MCF 10A (cell line): ENCODE measurements at regions not wholly inside any gene's neighbourhood (a gene's known extent, or its start where the extent isn't known, plus 50 kb on each side); places are given as distances from the start of the nearest gene placed in this dataset.

ENCODE experiments used
- BruUV-seq: library from RNA; stranded (reverse); fragments of 400-500 nt; replicated peaks from 2 replicates; lab custom pipeline; 2021; lab: Mats Ljungman, UMichigan
- CTCF ChIA-PET: fragments of 300-600 bp; sonication (Branson Sonifier 250); formaldehyde crosslinking; extraction: SDS; loops from one replicate; lab custom pipeline; 2021; ENCODE audit warnings: antibody characterized with exemption, inconsistent platforms; lab: Yijun Ruan, JAX
- POLR2A ChIA-PET: fragments of 300-600, 350-650 bp; sonication (Branson Sonifier 250); formaldehyde crosslinking; extraction: SDS; loops from one replicate; lab custom pipeline; 2020; ENCODE audit warnings: antibody characterized with exemption, inconsistent platforms; lab: Yijun Ruan, JAX
- DNase-seq: peaks from one replicate; pipeline ENCODE4 v3.0.0-alpha.2; 2018; ENCODE audit not compliant: unreplicated experiment
- H3K27ac Mint-ChIP-seq: one replicate; pipeline ENCODE4 v1.8.0; 2022; ENCODE audit warnings: mild to moderate bottlenecking, low read depth, mixed read lengths; ENCODE audit not compliant: unreplicated experiment
- H3K27me3 Mint-ChIP-seq: one replicate; pipeline ENCODE4 v1.8.0; 2022; ENCODE audit warnings: mixed read lengths; ENCODE audit not compliant: insufficient read depth, unreplicated experiment
- H3K36me3 Mint-ChIP-seq: one replicate; pipeline ENCODE4 v1.8.0; 2022; ENCODE audit warnings: mild to moderate bottlenecking, moderate library complexity, mixed read lengths; ENCODE audit not compliant: insufficient read depth, unreplicated experiment
- H3K4me1 Mint-ChIP-seq: one replicate; pipeline ENCODE4 v1.8.0; 2022; ENCODE audit warnings: mixed read lengths; ENCODE audit not compliant: insufficient read depth, unreplicated experiment
- H3K4me3 Mint-ChIP-seq: one replicate; pipeline ENCODE4 v1.8.0; 2022; ENCODE audit warnings: mild to moderate bottlenecking, moderate library complexity, mixed read lengths; ENCODE audit not compliant: unreplicated experiment
- H3K9me3 Mint-ChIP-seq: one replicate; pipeline ENCODE4 v1.8.0; 2022; ENCODE audit warnings: mixed read lengths; ENCODE audit not compliant: unreplicated experiment
- intact Hi-C: fragments of 100-400 bp; cut with micrococcal nuclease; formaldehyde crosslinking; loops from 2 replicates; pipeline ENCODE4 v1.14.1; 2022
- TF ChIP-seq, protein P1 (sequence below): fragments of 200-600 bp; IDR thresholded peaks from one replicate; pipeline ENCODE4 v1.8.0; 2022; ENCODE audit warnings: antibody characterized with exemption, mild to moderate bottlenecking; ENCODE audit not compliant: unreplicated experiment

DNA sequence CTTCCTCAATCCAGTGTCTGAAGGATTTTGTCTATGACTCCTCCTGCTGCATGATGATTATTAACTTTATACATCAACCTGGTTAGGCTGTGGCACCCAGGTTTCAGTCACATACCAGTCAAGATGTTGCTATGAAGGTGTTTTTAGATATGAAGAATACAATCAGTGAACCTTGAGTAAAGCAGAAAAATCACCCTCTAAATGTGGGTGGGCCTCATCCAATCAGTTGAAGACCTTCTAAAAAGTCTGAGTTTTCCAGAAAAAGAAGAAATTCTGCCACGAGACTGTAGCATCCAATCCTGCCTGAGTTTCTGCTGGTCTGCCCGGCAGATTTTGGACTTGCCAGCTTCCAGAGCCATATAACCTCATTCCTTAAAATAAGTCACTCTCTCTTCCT, 126.1 kb upstream of the FRMD4A start:
- Mint-ChIP-seq H3K4me3 (no peak overlapping the region), H3K27ac (no peak overlapping the region), H3K4me1 (no peaks in the 10 kb centered on the region), H3K36me3 (no peaks in the 10 kb centered on the region), H3K27me3 (no peaks in the 10 kb centered on the region), H3K9me3 (peaks cover 7% of the 10 kb centered on the region)
- BruUV-seq, result no TSS peak
- POLR2A ChIA-PET, result no interaction called here
- CTCF ChIA-PET, result interaction anchor here (0.6 to 0.7 kb wide), 3 partner anchors 152 to 1089 kb away, joined by 3 to 5 read pairs (median 4); no protein-coding TSS in a partner anchor
- DNase-seq, result no peak
- intact Hi-C loops, result no loop called here
- TF ChIP-seq, protein P1, sequence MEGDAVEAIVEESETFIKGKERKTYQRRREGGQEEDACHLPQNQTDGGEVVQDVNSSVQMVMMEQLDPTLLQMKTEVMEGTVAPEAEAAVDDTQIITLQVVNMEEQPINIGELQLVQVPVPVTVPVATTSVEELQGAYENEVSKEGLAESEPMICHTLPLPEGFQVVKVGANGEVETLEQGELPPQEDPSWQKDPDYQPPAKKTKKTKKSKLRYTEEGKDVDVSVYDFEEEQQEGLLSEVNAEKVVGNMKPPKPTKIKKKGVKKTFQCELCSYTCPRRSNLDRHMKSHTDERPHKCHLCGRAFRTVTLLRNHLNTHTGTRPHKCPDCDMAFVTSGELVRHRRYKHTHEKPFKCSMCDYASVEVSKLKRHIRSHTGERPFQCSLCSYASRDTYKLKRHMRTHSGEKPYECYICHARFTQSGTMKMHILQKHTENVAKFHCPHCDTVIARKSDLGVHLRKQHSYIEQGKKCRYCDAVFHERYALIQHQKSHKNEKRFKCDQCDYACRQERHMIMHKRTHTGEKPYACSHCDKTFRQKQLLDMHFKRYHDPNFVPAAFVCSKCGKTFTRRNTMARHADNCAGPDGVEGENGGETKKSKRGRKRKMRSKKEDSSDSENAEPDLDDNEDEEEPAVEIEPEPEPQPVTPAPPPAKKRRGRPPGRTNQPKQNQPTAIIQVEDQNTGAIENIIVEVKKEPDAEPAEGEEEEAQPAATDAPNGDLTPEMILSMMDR, result no peak

DNA sequence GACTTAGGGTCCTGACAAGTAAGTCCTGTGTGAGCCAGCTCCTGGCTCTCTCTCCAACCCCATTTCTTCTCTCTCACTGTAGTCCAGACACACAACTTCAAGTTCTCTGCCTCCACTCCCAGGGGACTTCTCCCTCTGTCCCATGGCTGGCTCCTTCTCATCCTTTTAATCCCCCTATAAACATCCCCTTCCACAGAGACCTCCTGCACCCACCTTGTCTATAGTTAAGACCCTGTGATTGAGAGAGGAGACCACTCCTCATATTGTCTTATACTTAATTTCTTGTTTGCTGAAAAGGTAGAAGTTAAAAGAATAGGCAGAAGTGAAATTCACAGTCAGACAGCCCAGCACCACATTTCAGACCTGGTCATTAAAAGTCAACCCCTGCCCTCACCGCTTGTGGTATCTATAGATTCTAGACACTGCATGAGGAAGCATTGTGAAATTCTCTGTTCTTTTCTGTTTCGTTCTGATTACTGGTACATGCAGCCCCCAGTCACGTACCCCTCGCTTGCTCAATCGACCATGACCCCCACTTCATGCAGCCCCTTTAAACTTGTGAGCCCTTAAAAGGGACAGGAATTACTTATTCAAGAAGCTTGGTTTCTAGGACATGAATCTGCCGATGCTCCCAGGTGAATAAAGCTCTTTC, 125.6 kb upstream of the FRMD4A start:
- CTCF ChIA-PET, result interaction anchor here (0.6 kb wide), 2 partner anchors 151 to 1088 kb away, joined by 4 to 5 read pairs; no protein-coding TSS in a partner anchor
- no TSS peak for BruUV-seq
- peaks cover 7% of the 10 kb centered on the region for H3K9me3 Mint-ChIP-seq
- H3K27ac Mint-ChIP-seq, result no peak overlapping the region
- TF ChIP-seq, protein P1, result no peak
- no peaks in the 10 kb centered on the region for H3K4me1 Mint-ChIP-seq
- H3K4me3 Mint-ChIP-seq, result no peak overlapping the region
- intact Hi-C loops, result no loop called here
- no peak for DNase-seq
- POLR2A ChIA-PET, result no interaction called here
- H3K36me3 Mint-ChIP-seq, result no peaks in the 10 kb centered on the region
- H3K27me3 Mint-ChIP-seq, result no peaks in the 10 kb centered on the region

DNA sequence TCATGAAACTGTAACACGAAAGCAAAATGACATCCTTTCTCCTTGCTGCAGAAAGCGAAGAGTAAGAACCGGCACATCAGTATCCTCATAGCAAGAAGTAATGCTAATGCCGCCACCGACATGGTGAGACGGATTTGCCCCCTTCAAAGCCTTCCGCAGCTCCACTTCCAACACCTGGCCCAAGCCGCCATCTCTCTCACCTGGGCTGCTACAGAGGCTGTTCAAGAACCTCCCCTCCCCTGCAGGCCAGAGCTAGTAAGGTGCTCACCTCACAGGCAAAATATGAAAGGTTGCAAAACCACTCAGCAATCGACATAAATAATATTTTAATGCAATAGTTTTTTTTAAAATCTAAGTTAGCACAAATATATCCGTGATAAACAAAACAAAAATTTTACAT, 123.9 kb upstream of the FRMD4A start:
- Mint-ChIP-seq H3K9me3 (peaks cover 7% of the 10 kb centered on the region), H3K36me3 (no peaks in the 10 kb centered on the region), H3K27me3 (no peaks in the 10 kb centered on the region), H3K4me3 (no peak overlapping the region), H3K27ac (no peak overlapping the region), H3K4me1 (no peaks in the 10 kb centered on the region)
- TF ChIP-seq, protein P1, result no peak
- ChIA-PET CTCF (no interaction called here), POLR2A (no interaction called here)
- no peak for DNase-seq
- no TSS peak for BruUV-seq
- intact Hi-C loops, result no loop called here

DNA sequence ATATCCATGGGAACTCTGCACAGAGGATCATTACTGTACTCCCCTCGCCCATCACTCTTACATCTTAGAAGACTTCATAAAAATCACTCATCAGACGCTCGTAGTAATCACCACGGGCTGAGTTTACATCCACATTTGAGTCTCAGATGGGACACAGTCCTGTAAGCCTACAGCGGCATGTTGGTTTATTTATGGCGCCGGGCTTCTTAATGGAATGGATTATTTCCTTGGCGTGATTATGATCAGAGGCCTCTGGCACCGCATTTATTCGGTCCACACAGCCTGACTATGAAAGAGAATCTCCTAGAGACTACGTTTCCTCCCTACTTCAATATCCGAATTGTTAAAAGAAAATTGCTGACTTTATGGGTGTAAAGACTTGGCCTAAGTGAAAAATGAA, 123.5 kb upstream of the FRMD4A start:
- no peak for DNase-seq
- H3K36me3 Mint-ChIP-seq, result no peaks in the 10 kb centered on the region
- intact Hi-C loops, result no loop called here
- peaks cover 10% of the 10 kb centered on the region for H3K9me3 Mint-ChIP-seq
- no TSS peak for BruUV-seq
- H3K4me1 Mint-ChIP-seq, result no peaks in the 10 kb centered on the region
- ChIA-PET POLR2A (no interaction called here), CTCF (interaction anchor here (0.6 kb wide), 1 partner anchor 111 kb away, joined by 3 read pairs; no protein-coding TSS in a partner anchor)
- TF ChIP-seq, protein P1, result no peak
- H3K27me3 Mint-ChIP-seq, result no peaks in the 10 kb centered on the region
- no peak overlapping the region for H3K4me3 Mint-ChIP-seq
- no peak overlapping the region for H3K27ac Mint-ChIP-seq
